ENCODE measurements at regions not wholly inside any gene's neighbourhood (a gene's known extent, or its start where the extent isn't known, plus 50 kb on each side); places are given as distances from the start of the nearest gene placed in this dataset.

- WGBS (ENCODE audit: missing lambda C conversion rate), result 73% methylated on average over 10 of the region's 10 CpGs
- H3K9me3 ChIP-seq, result no peaks in the 10 kb centered on the region
- no peak overlapping the region for H3K4me2 ChIP-seq
- no peak overlapping the region for H3K27ac ChIP-seq
- CTCF ChIA-PET, result interaction anchor here (3.8 kb wide), 1 partner anchor 71 kb away, joined by 13 read pairs; no protein-coding TSS in a partner anchor
- no peak for FAIRE-seq
- ATAC-seq, result no peak
- POLR2A ChIA-PET, result no interaction called here
- TF ChIP-seq RCOR1 (IDR thresholded peaks at IDR 0.05; ENCODE audit: low read depth, low read length) (no peak), NPAS2 (CRISPR knock-in tag; IDR thresholded peaks at IDR 0.05; ENCODE audit: borderline replicate concordance) (no peak), MYC (IDR thresholded peaks at IDR 0.05; ENCODE audit: borderline replicate concordance, low read length) (no peak), EP300 (IDR thresholded peaks at IDR 0.05) (no peak), HOXA7 (CRISPR knock-in tag; IDR thresholded peaks at IDR 0.05) (no peak), SREBF2 (IDR thresholded peaks at IDR 0.05) (no peak), TFCP2L1 (CRISPR knock-in tag; IDR thresholded peaks at IDR 0.05) (no peak), FOSL2 (IDR thresholded peaks at IDR 0.05) (no peak), FOSL2 (CRISPR knock-in tag; IDR thresholded peaks at IDR 0.05) (no peak), HEYL (CRISPR knock-in tag; IDR thresholded peaks at IDR 0.05) (no peak), EHF (CRISPR knock-in tag; IDR thresholded peaks at IDR 0.05) (no peak), JUNB (IDR thresholded peaks at IDR 0.05) (no peak), ZNF302 (CRISPR knock-in tag; IDR thresholded peaks at IDR 0.05) (no peak), RNF2 (IDR thresholded peaks at IDR 0.05; ENCODE audit: borderline replicate concordance, low read depth) (no peak), RAD21 (conservative IDR thresholded peaks at IDR 0.05 in 1 of 2, IDR thresholded peaks at IDR 0.05 in 1 of 2) (no peak), KDM1A (IDR thresholded peaks at IDR 0.05; ENCODE audit: low read depth) (no peak), MAFK (IDR thresholded peaks at IDR 0.05; ENCODE audit: partially characterized antibody) (no peak)
- TF ChIP-seq, protein P1, sequence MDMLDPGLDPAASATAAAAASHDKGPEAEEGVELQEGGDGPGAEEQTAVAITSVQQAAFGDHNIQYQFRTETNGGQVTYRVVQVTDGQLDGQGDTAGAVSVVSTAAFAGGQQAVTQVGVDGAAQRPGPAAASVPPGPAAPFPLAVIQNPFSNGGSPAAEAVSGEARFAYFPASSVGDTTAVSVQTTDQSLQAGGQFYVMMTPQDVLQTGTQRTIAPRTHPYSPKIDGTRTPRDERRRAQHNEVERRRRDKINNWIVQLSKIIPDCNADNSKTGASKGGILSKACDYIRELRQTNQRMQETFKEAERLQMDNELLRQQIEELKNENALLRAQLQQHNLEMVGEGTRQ (IDR thresholded peaks at IDR 0.05), result no peak
- no peak overlapping the region for H3K4me3 ChIP-seq
- no peaks in the 10 kb centered on the region for H3K4me1 ChIP-seq
- DNase-seq (ENCODE audit: low read depth in 1 of 2, low spot score in 1 of 2), result no peak
Observed at GRCh38 chr13:29994911-29995595, 144.6 kb upstream of the UBL3 start.

GRCh38 chr13:29993716-29994488 is 143.5 kb upstream of the UBL3 start:
- FAIRE-seq, result no peak
- H3K4me3 ChIP-seq, result no peak overlapping the region
- WGBS (ENCODE audit: missing lambda C conversion rate), result 67% methylated on average over 10 of the region's 12 CpGs
- H3K4me2 ChIP-seq, result no peak overlapping the region
- ChIA-PET CTCF (interaction anchor here (0.6 to 3.8 kb wide), 3 partner anchors 69 to 268 kb away, joined by 3 to 13 read pairs (median 3); no protein-coding TSS in a partner anchor), POLR2A (no interaction called here)
- ATAC-seq, result no peak
- H3K27ac ChIP-seq, result no peak overlapping the region
- DNase-seq (ENCODE audit: low read depth in 1 of 2, low spot score in 1 of 2), result no peak
- H3K9me3 ChIP-seq, result no peaks in the 10 kb centered on the region
- H3K4me1 ChIP-seq, result no peaks in the 10 kb centered on the region
- no peak for TF ChIP-seq CBX8 (IDR thresholded peaks at IDR 0.05)

DNA sequence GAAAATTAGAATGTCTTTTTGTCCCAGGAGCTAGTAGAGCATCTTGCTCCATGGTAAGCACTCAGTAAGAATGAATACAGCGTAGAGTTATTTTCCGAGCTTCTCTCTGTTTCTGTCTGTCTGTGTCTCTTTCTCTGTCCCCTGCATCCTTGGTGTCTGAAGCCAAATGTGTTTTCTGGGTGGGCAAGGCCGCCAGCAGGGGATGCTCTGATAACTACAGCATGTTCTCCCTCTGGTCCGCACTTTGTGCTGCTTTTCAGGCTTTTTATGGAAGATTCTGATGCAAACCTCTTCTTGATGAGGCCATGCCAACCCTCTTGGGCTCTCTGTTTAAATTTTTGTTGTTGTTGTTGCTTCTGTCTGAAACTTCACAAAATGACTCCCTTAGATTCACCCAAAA is 142.8 kb upstream of the UBL3 start:
- Histone ChIP-seq H3K27ac (no peak overlapping the region), H3K4me3 (no peak overlapping the region), H3K4me2 (no peak overlapping the region), H3K9me3 (no peaks in the 10 kb centered on the region), H3K4me1 (no peaks in the 10 kb centered on the region)
- ChIA-PET CTCF (interaction anchor here (1.5 to 3.8 kb wide), 2 partner anchors 69 to 119 kb away, joined by 3 to 13 read pairs; no protein-coding TSS in a partner anchor), POLR2A (no interaction called here)
- ATAC-seq, result no peak
- WGBS (ENCODE audit: missing lambda C conversion rate), result 78% methylated on average over 4 of the region's 4 CpGs
- DNase-seq (ENCODE audit: low read depth in 1 of 2, low spot score in 1 of 2), result no peak
- no peak for TF ChIP-seq JUNB (IDR thresholded peaks at IDR 0.05)
- no peak for TF ChIP-seq RFX5 (IDR thresholded peaks at IDR 0.05)
- no peak for TF ChIP-seq MYC (IDR thresholded peaks at IDR 0.05; ENCODE audit: borderline replicate concordance, low read length)
- TF ChIP-seq RARB (CRISPR knock-in tag; IDR thresholded peaks at IDR 0.05), result no peak
- no peak for TF ChIP-seq NR3C1 (IDR thresholded peaks at IDR 0.05)
- TF ChIP-seq SMC3 (IDR thresholded peaks at IDR 0.05), result no peak
- TF ChIP-seq RNF2 (IDR thresholded peaks at IDR 0.05; ENCODE audit: borderline replicate concordance, low read depth), result no peak
- TF ChIP-seq EP300 (IDR thresholded peaks at IDR 0.05), result no peak
- TF ChIP-seq FOSB (CRISPR knock-in tag; IDR thresholded peaks at IDR 0.05), result no peak
- TF ChIP-seq PHF8 (IDR thresholded peaks at IDR 0.05; ENCODE audit: borderline replicate concordance, low read depth), result no peak
- no peak for TF ChIP-seq ZFP36 (IDR thresholded peaks at IDR 0.05; ENCODE audit: borderline replicate concordance, partially characterized antibody)
- no peak for FAIRE-seq

Data from A549 (cell line).